ENCODE measurements at regions not wholly inside any gene's neighbourhood (a gene's known extent, or its start where the extent isn't known, plus 50 kb on each side); places are given as distances from the start of the nearest gene placed in this dataset.
"Not testable (repeated sequence)": the region's sequence is repeated elsewhere in the genome, so short reads cannot be mapped to it uniquely, and the experiment has no call there.

DNA sequence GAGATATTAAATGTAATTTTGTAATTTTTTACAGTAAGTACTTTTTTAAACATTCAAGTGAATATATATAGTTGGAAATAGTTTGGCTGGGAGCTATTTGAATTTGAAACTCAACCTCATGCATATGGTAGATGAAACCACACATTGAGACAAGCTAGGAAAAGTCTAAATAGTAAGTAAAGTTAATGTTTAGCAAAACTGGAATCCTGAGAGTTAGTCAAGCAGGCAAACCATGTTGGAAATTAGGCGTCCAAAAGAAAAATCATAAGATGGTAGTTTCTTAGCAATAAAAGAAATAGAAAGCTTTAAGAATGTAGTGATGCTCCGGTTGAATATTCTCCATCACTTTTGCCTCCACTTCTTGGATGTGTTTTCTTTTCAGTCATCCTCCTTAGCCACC lies 657.1 kb upstream of the CDH10 start:
- Histone ChIP-seq H3K9me3 (ENCODE audit: low read length) (no peaks in the 10 kb centered on the region), H3K4me1 (ENCODE audit: low read length) (no peaks in the 10 kb centered on the region), H4K20me1 (ENCODE audit: insufficient read depth, low read depth, low read length) (no peaks in the 10 kb centered on the region), H3K4me3 (ENCODE audit: low read length) (no peak overlapping the region), H3K4me2 (ENCODE audit: low read depth, low read length, poor library complexity, severe bottlenecking) (no peak overlapping the region), H3K79me2 (ENCODE audit: low read length) (no peaks in the 10 kb centered on the region), H3K27me3 (ENCODE audit: low read length) (no peaks in the 10 kb centered on the region), H3K9ac (ENCODE audit: low read length) (no peak overlapping the region), H3K27ac (ENCODE audit: low read length) (no peak overlapping the region), H3K9me2 (replicated peaks; ENCODE audit: insufficient read depth, low read length) (no peaks in the 10 kb centered on the region), H3K36me3 (ENCODE audit: insufficient read depth, low read length) (no peaks in the 10 kb centered on the region), H2AFZ (ENCODE audit: low read length) (no peak overlapping the region)
- DNase-seq, result no peak

DNA sequence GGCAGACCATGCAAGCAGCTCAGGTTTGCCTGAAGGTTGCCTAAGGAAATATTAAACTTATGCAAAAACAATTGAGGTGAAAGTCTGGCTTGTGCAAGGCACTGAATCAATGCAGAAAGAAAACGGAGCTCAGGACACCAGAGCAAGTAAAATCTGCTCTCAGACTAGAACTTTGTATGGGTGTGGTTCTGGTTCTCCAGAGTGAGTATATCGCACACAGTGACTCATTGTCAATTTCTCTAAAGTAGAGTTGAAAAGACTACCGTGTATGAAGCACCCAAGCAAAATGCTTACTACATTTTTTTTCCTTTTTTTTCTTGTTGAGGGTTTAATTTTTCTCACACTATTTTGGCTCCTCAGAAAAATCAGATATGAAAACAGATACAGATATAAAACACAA lies 650.3 kb upstream of the CDH10 start:
- no peak for DNase-seq
- no peaks in the 10 kb centered on the region for H3K36me3 ChIP-seq (ENCODE audit: insufficient read depth, low read length)
- H3K27me3 ChIP-seq (ENCODE audit: low read length), result no peaks in the 10 kb centered on the region
- peaks cover 8% of the 10 kb centered on the region; the same call in 1 of the 2 replicates for H3K9me3 ChIP-seq (ENCODE audit: low read length)
- no peak overlapping the region for H3K4me3 ChIP-seq (ENCODE audit: low read length)
- H3K9ac ChIP-seq (ENCODE audit: low read length), result no peak overlapping the region
- H2AFZ ChIP-seq (ENCODE audit: low read length), result no peak overlapping the region
- no peaks in the 10 kb centered on the region for H3K4me1 ChIP-seq (ENCODE audit: low read length)
- no peaks in the 10 kb centered on the region for H3K79me2 ChIP-seq (ENCODE audit: low read length)
- no peak overlapping the region for H3K27ac ChIP-seq (ENCODE audit: low read length)
- H3K4me2 ChIP-seq (ENCODE audit: low read depth, low read length, poor library complexity, severe bottlenecking), result no peak overlapping the region
- H3K9me2 ChIP-seq (replicated peaks; ENCODE audit: insufficient read depth, low read length), result no peaks in the 10 kb centered on the region
- no peaks in the 10 kb centered on the region for H4K20me1 ChIP-seq (ENCODE audit: insufficient read depth, low read depth, low read length)

DNA sequence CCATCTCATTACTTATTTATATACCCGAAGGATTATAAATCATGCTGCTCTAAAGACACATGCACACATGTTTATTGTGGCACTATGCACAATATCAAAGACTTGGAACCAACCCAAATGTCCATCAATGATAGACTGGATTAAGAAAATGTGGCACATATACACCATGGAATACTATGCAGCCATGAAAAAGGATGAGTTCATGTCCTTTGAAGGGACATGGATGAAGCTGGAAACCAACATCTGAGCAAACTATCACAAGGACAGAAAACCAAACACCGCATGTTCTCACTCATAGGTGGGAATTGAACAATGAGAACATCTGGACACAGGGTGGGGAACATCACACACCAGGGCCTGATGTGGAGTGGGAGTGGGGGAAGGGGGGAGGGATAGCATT lies 645.0 kb upstream of the CDH10 start:
- not testable (repeated sequence) for H3K4me3 ChIP-seq (ENCODE audit: low read length); H2AFZ ChIP-seq (ENCODE audit: low read length); DNase-seq; H3K9me3 ChIP-seq (ENCODE audit: low read length); H3K9ac ChIP-seq (ENCODE audit: low read length); H3K79me2 ChIP-seq (ENCODE audit: low read length); H3K4me1 ChIP-seq (ENCODE audit: low read length); H3K27me3 ChIP-seq (ENCODE audit: low read length); H4K20me1 ChIP-seq (ENCODE audit: insufficient read depth, low read depth, low read length); H3K4me2 ChIP-seq (ENCODE audit: low read depth, low read length, poor library complexity, severe bottlenecking); H3K36me3 ChIP-seq (ENCODE audit: insufficient read depth, low read length); H3K27ac ChIP-seq (ENCODE audit: low read length); H3K9me2 ChIP-seq (replicated peaks; ENCODE audit: insufficient read depth, low read length)

DNA sequence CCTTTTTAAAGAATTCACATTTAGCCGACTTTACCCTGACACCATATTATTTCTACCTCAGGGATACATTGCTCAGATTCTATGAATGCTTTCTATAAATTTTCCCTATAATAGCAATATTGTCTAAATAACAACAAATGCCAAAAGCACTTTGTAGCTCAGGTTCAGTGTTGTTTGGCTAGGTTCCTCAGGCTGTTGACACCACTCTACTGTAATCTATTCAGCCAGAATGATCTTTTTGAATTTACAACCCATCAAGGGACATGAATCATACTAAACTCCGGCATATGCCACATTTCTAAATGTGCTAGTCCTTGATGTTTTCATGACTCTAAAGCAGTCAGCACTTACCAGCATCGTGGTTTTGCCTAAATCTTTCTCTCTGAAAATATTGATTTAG lies 641.5 kb upstream of the CDH10 start:
- DNase-seq, result no peak
- Histone ChIP-seq H3K9ac (ENCODE audit: low read length) (no peak overlapping the region), H3K27me3 (ENCODE audit: low read length) (no peaks in the 10 kb centered on the region; the same call in 1 of the 2 replicates)

DNA sequence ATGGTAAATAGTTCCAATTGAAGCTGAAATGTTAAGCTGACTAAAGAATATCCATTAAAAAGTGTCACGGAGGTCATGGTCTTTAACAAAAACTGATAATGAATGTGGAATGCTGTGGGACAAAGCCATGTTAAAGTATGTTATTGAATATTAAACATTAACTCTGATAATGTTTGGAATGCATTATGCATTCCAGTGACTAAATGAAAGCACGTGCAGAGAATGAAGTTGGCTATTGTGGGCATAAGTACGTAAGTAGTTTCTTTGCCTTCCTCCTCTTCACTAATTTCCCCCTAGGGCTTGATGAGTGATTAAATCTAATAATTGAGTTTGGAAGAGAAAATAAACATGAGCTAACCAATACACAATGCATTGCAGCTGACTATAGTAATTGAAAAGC lies 640.4 kb upstream of the CDH10 start:
- no peaks in the 10 kb centered on the region; the same call in 1 of the 2 replicates for H3K27me3 ChIP-seq (ENCODE audit: low read length)
- no peak overlapping the region for H2AFZ ChIP-seq (ENCODE audit: low read length)
- H3K9me2 ChIP-seq (replicated peaks; ENCODE audit: insufficient read depth, low read length), result no peaks in the 10 kb centered on the region
- no peaks in the 10 kb centered on the region for H3K36me3 ChIP-seq (ENCODE audit: insufficient read depth, low read length)
- H3K79me2 ChIP-seq (ENCODE audit: low read length), result no peaks in the 10 kb centered on the region
- no peak overlapping the region for H3K27ac ChIP-seq (ENCODE audit: low read length)
- no peak for DNase-seq
- H3K9ac ChIP-seq (ENCODE audit: low read length), result no peak overlapping the region
- no peaks in the 10 kb centered on the region for H4K20me1 ChIP-seq (ENCODE audit: insufficient read depth, low read depth, low read length)
- H3K4me2 ChIP-seq (ENCODE audit: low read depth, low read length, poor library complexity, severe bottlenecking), result no peak overlapping the region
- no peaks in the 10 kb centered on the region for H3K9me3 ChIP-seq (ENCODE audit: low read length)
- no peak overlapping the region for H3K4me3 ChIP-seq (ENCODE audit: low read length)
- no peaks in the 10 kb centered on the region for H3K4me1 ChIP-seq (ENCODE audit: low read length)

More for the DNA sequence above, 641.5 kb upstream of the CDH10 start:
- no peaks in the 10 kb centered on the region for H3K9me2 ChIP-seq (replicated peaks; ENCODE audit: insufficient read depth, low read length)
- peaks cover 5% of the 10 kb centered on the region; the same call in 1 of the 2 replicates for H3K9me3 ChIP-seq (ENCODE audit: low read length)
- no peaks in the 10 kb centered on the region for H3K79me2 ChIP-seq (ENCODE audit: low read length)
- H3K27ac ChIP-seq (ENCODE audit: low read length), result no peak overlapping the region
- no peak overlapping the region for H3K4me2 ChIP-seq (ENCODE audit: low read depth, low read length, poor library complexity, severe bottlenecking)
- no peaks in the 10 kb centered on the region for H3K36me3 ChIP-seq (ENCODE audit: insufficient read depth, low read length)
- no peaks in the 10 kb centered on the region for H4K20me1 ChIP-seq (ENCODE audit: insufficient read depth, low read depth, low read length)
- no peak overlapping the region for H3K4me3 ChIP-seq (ENCODE audit: low read length)
- no peaks in the 10 kb centered on the region for H3K4me1 ChIP-seq (ENCODE audit: low read length)
- no peak overlapping the region for H2AFZ ChIP-seq (ENCODE audit: low read length)

DNA sequence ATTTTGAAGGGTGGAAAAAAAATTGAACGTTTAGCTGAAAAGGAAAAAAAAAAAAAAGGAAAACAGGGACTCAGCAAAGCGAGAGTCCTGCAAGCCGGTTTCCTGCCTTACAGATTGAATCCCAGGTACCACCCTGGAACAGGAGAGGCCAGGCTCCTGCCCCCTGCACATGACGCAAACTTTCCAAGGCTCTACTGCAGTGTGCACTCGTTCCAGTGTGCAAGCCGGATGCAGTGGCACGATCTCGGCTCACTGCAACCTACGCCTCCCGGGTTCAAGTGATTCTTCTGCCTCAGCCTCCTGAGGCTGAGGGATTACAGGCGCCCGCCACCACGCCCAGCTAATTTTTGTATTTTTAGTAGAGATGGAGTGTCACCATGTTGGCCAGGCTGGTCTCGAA lies 618.7 kb upstream of the CDH10 start:
- H3K4me3 ChIP-seq (ENCODE audit: low read length); H3K4me1 ChIP-seq (ENCODE audit: low read length); H3K9me3 ChIP-seq (ENCODE audit: low read length); H3K9me2 ChIP-seq (replicated peaks; ENCODE audit: insufficient read depth, low read length); H3K9ac ChIP-seq (ENCODE audit: low read length); H4K20me1 ChIP-seq (ENCODE audit: insufficient read depth, low read depth, low read length); H2AFZ ChIP-seq (ENCODE audit: low read length); H3K36me3 ChIP-seq (ENCODE audit: insufficient read depth, low read length); H3K27ac ChIP-seq (ENCODE audit: low read length); DNase-seq; H3K4me2 ChIP-seq (ENCODE audit: low read depth, low read length, poor library complexity, severe bottlenecking); H3K27me3 ChIP-seq (ENCODE audit: low read length); H3K79me2 ChIP-seq (ENCODE audit: low read length): not testable (repeated sequence)

DNA sequence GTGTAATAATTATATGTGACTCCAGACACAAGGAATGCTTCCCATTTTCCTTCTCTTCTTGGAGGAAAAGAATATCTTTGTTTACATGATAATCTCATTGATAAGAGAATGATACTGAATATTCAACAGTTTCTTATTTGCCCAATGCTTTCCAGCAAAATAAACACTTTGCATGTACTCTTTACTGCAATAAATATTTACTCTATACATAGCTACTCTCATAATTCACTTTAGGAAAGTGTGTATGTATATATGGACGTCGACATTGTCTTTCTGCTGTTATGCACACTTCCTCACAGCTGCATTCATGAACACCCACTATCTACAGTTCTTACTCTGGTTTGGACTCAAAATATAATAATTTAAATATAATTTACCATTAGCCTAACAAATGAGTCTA lies 617.4 kb upstream of the CDH10 start:
- H3K27me3 ChIP-seq (ENCODE audit: low read length), result no peaks in the 10 kb centered on the region
- H3K9ac ChIP-seq (ENCODE audit: low read length), result no peak overlapping the region
- H4K20me1 ChIP-seq (ENCODE audit: insufficient read depth, low read depth, low read length), result no peaks in the 10 kb centered on the region
- H3K36me3 ChIP-seq (ENCODE audit: insufficient read depth, low read length), result no peaks in the 10 kb centered on the region
- no peaks in the 10 kb centered on the region; the same call in 1 of the 2 replicates for H3K9me2 ChIP-seq (replicated peaks; ENCODE audit: insufficient read depth, low read length)
- H3K9me3 ChIP-seq (ENCODE audit: low read length), result no peaks in the 10 kb centered on the region
- DNase-seq, result no peak
- H3K4me3 ChIP-seq (ENCODE audit: low read length), result no peak overlapping the region
- no peak overlapping the region for H2AFZ ChIP-seq (ENCODE audit: low read length)
- no peaks in the 10 kb centered on the region for H3K4me1 ChIP-seq (ENCODE audit: low read length)
- H3K4me2 ChIP-seq (ENCODE audit: low read depth, low read length, poor library complexity, severe bottlenecking), result no peak overlapping the region
- no peak overlapping the region for H3K27ac ChIP-seq (ENCODE audit: low read length)
- no peaks in the 10 kb centered on the region for H3K79me2 ChIP-seq (ENCODE audit: low read length)

DNA sequence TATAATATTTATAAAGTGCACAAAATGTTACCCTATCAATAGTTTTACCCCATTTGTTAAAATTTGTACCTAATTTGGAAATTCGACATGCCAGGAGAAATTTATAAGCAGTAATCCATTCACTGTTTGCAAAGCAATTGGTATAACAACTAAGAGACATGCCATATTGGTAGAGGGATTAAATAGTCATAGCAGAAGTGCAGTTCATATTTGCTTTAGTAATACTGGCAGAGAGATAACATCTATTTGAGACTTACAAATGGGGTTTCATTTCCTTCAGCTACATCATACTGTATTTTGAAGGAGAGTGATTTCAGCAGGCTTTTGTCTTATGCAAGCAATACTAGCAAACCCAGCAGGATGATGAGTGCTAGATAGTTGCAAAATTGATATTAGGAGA lies 610.4 kb upstream of the CDH10 start:
- no peaks in the 10 kb centered on the region for H3K9me2 ChIP-seq (replicated peaks; ENCODE audit: insufficient read depth, low read length)
- no peaks in the 10 kb centered on the region for H3K9me3 ChIP-seq (ENCODE audit: low read length)
- no peak overlapping the region for H2AFZ ChIP-seq (ENCODE audit: low read length)
- H3K27ac ChIP-seq (ENCODE audit: low read length), result no peak overlapping the region
- H3K4me3 ChIP-seq (ENCODE audit: low read length), result no peak overlapping the region
- no peaks in the 10 kb centered on the region for H3K4me1 ChIP-seq (ENCODE audit: low read length)
- no peaks in the 10 kb centered on the region for H3K27me3 ChIP-seq (ENCODE audit: low read length)
- no peaks in the 10 kb centered on the region for H3K36me3 ChIP-seq (ENCODE audit: insufficient read depth, low read length)
- H3K79me2 ChIP-seq (ENCODE audit: low read length), result no peaks in the 10 kb centered on the region
- no peak overlapping the region for H3K9ac ChIP-seq (ENCODE audit: low read length)
- no peak for DNase-seq
- no peak overlapping the region for H3K4me2 ChIP-seq (ENCODE audit: low read depth, low read length, poor library complexity, severe bottlenecking)
- H4K20me1 ChIP-seq (ENCODE audit: insufficient read depth, low read depth, low read length), result no peaks in the 10 kb centered on the region

DNA sequence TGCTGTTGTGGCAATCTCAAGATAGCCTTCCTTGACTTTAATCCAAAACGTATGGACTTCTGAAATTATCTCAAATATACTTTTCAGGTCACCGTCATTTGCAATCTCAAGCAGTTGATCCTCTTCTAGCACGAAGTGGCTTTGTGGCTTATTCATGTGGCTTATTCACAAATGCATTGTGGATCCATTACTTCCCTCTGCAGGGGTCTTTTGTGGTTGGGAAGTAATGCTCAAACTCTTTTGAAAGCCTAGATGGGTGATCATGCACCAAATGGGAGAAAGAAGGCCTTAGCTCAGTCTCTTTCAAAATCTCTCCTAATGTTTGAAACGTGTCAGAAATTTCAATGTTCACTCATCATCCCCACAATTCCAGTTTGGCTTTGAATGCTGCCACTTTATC lies 597.2 kb upstream of the CDH10 start:
- H3K79me2 ChIP-seq (ENCODE audit: low read length), result no peaks in the 10 kb centered on the region

More for the DNA sequence above, 597.2 kb upstream of the CDH10 start:
- Histone ChIP-seq H3K4me3 (ENCODE audit: low read length) (no peak overlapping the region), H3K9ac (ENCODE audit: low read length) (no peak overlapping the region), H3K4me1 (ENCODE audit: low read length) (no peaks in the 10 kb centered on the region), H3K27me3 (ENCODE audit: low read length) (no peaks in the 10 kb centered on the region), H3K36me3 (ENCODE audit: insufficient read depth, low read length) (no peaks in the 10 kb centered on the region), H2AFZ (ENCODE audit: low read length) (no peak overlapping the region), H3K4me2 (ENCODE audit: low read depth, low read length, poor library complexity, severe bottlenecking) (no peak overlapping the region), H3K9me2 (replicated peaks; ENCODE audit: insufficient read depth, low read length) (no peaks in the 10 kb centered on the region), H3K27ac (ENCODE audit: low read length) (no peak overlapping the region), H3K9me3 (ENCODE audit: low read length) (peaks cover under 1% of the 10 kb centered on the region), H4K20me1 (ENCODE audit: insufficient read depth, low read depth, low read length) (no peaks in the 10 kb centered on the region)
- DNase-seq, result no peak
